ENCODE measurements at regions not wholly inside any gene's neighbourhood (a gene's known extent, or its start where the extent isn't known, plus 50 kb on each side); places are given as distances from the start of the nearest gene placed in this dataset.
A peak's percentile ranks its signal among the peaks of the same experiment; 100 is the strongest.

GRCh38 chr15:100764778-100765466 is 114.7 kb upstream of the ALDH1A3 start:
- Histone ChIP-seq H3K4me3 (ENCODE audit: low read depth in 1 of 3, low read length in 3 of 3) (no peak overlapping the region), H3K27ac (ENCODE audit: low read depth in 1 of 2, low read length in 2 of 2) (no peak overlapping the region), H3K9me3 (ENCODE audit: control insufficient read depth in 4 of 4, low read length in 3 of 4) (peaks cover 0 to 2% (median 0%) of the 10 kb centered on the region in 4 donors), H3K9ac (ENCODE audit: low read depth in 1 of 2, low read length in 2 of 2) (no peak overlapping the region), H3K36me3 (ENCODE audit: control insufficient read depth in 4 of 4, insufficient read depth in 3 of 4, low read depth in 1 of 4, low read length in 3 of 4) (no peaks in the 10 kb centered on the region), H3K4me1 (ENCODE audit: control insufficient read depth in 4 of 4, insufficient read depth in 4 of 4, low read length in 3 of 4) (no peaks in the 10 kb centered on the region), H3K27me3 (ENCODE audit: control insufficient read depth in 4 of 4, insufficient read depth in 4 of 4, low read length in 3 of 4) (peaks cover 0 to 5% (median 3%) of the 10 kb centered on the region in 4 donors)
- 84% methylated on average over 9 of the region's 9 CpGs for WGBS
- no peak for TF ChIP-seq GABPA (IDR thresholded peaks at IDR 0.05 in 1 of 2, conservative IDR thresholded peaks at IDR 0.05 in 1 of 2)
- no peak for TF ChIP-seq EGR1 (IDR thresholded peaks at IDR 0.05; ENCODE audit: low read depth in 2 of 2)
- TF ChIP-seq ZBTB33 (IDR thresholded peaks at IDR 0.05), result no peak
- no peak for TF ChIP-seq HNF4G (IDR thresholded peaks at IDR 0.05)
- TF ChIP-seq, protein P1, sequence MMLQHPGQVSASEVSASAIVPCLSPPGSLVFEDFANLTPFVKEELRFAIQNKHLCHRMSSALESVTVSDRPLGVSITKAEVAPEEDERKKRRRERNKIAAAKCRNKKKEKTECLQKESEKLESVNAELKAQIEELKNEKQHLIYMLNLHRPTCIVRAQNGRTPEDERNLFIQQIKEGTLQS (IDR thresholded peaks at IDR 0.05), result no peak
- TF ChIP-seq RAD21 (IDR thresholded peaks at IDR 0.05), result no peak
- no peak for TF ChIP-seq HNF4A (conservative IDR thresholded peaks at IDR 0.05)
- TF ChIP-seq YY1 (IDR thresholded peaks at IDR 0.05), result no peak
- no peak for TF ChIP-seq JUND (IDR thresholded peaks at IDR 0.05)
- TF ChIP-seq, protein P2, sequence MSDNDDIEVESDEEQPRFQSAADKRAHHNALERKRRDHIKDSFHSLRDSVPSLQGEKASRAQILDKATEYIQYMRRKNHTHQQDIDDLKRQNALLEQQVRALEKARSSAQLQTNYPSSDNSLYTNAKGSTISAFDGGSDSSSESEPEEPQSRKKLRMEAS (IDR thresholded peaks at IDR 0.05), result no peak
- no peak for TF ChIP-seq FOXA2 (IDR thresholded peaks at IDR 0.05)
- TF ChIP-seq, protein P3, sequence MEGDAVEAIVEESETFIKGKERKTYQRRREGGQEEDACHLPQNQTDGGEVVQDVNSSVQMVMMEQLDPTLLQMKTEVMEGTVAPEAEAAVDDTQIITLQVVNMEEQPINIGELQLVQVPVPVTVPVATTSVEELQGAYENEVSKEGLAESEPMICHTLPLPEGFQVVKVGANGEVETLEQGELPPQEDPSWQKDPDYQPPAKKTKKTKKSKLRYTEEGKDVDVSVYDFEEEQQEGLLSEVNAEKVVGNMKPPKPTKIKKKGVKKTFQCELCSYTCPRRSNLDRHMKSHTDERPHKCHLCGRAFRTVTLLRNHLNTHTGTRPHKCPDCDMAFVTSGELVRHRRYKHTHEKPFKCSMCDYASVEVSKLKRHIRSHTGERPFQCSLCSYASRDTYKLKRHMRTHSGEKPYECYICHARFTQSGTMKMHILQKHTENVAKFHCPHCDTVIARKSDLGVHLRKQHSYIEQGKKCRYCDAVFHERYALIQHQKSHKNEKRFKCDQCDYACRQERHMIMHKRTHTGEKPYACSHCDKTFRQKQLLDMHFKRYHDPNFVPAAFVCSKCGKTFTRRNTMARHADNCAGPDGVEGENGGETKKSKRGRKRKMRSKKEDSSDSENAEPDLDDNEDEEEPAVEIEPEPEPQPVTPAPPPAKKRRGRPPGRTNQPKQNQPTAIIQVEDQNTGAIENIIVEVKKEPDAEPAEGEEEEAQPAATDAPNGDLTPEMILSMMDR (IDR thresholded peaks at IDR 0.05; ENCODE audit: low read depth, low read length, missing input control), result no peak
- no peak for TF ChIP-seq SP1 (IDR thresholded peaks at IDR 0.05)
- no peak for DNase-seq (ENCODE audit: low spot score)

GRCh38 chr15:100765467-100766241 is 114.0 kb upstream of the ALDH1A3 start:
- Histone ChIP-seq H3K9ac (ENCODE audit: low read depth in 1 of 2, low read length in 2 of 2) (no peak overlapping the region), H3K9me3 (ENCODE audit: control insufficient read depth in 4 of 4, low read length in 3 of 4) (peaks cover 0 to 2% (median 0%) of the 10 kb centered on the region in 4 donors), H3K4me1 (ENCODE audit: control insufficient read depth in 4 of 4, insufficient read depth in 4 of 4, low read length in 3 of 4) (no peaks in the 10 kb centered on the region), H3K36me3 (ENCODE audit: control insufficient read depth in 4 of 4, insufficient read depth in 3 of 4, low read depth in 1 of 4, low read length in 3 of 4) (no peaks in the 10 kb centered on the region), H3K27ac (ENCODE audit: low read depth in 1 of 2, low read length in 2 of 2) (no peak overlapping the region), H3K27me3 (ENCODE audit: control insufficient read depth in 4 of 4, insufficient read depth in 4 of 4, low read length in 3 of 4) (peaks cover 0 to 5% (median 2%) of the 10 kb centered on the region in 4 donors), H3K4me3 (ENCODE audit: low read depth in 1 of 3, low read length in 3 of 3) (no peak overlapping the region)
- DNase-seq (ENCODE audit: low spot score), result peak; percentile 31
- 82% methylated on average over 24 of the region's 24 CpGs for WGBS
- TF ChIP-seq SP1 (IDR thresholded peaks at IDR 0.05) (no peak), RAD21 (IDR thresholded peaks at IDR 0.05) (no peak), ZBTB33 (IDR thresholded peaks at IDR 0.05) (no peak), RXRA (IDR thresholded peaks at IDR 0.05) (no peak), NR2F2 (IDR thresholded peaks at IDR 0.05) (no peak), EGR1 (IDR thresholded peaks at IDR 0.05; ENCODE audit: low read depth in 2 of 2) (no peak), TAF1 (conservative IDR thresholded peaks at IDR 0.05) (no peak), JUND (IDR thresholded peaks at IDR 0.05) (no peak)
- TF ChIP-seq, protein P1 (IDR thresholded peaks at IDR 0.05), result no peak
- TF ChIP-seq, protein P2 (IDR thresholded peaks at IDR 0.05), result no peak
- TF ChIP-seq, protein P4, sequence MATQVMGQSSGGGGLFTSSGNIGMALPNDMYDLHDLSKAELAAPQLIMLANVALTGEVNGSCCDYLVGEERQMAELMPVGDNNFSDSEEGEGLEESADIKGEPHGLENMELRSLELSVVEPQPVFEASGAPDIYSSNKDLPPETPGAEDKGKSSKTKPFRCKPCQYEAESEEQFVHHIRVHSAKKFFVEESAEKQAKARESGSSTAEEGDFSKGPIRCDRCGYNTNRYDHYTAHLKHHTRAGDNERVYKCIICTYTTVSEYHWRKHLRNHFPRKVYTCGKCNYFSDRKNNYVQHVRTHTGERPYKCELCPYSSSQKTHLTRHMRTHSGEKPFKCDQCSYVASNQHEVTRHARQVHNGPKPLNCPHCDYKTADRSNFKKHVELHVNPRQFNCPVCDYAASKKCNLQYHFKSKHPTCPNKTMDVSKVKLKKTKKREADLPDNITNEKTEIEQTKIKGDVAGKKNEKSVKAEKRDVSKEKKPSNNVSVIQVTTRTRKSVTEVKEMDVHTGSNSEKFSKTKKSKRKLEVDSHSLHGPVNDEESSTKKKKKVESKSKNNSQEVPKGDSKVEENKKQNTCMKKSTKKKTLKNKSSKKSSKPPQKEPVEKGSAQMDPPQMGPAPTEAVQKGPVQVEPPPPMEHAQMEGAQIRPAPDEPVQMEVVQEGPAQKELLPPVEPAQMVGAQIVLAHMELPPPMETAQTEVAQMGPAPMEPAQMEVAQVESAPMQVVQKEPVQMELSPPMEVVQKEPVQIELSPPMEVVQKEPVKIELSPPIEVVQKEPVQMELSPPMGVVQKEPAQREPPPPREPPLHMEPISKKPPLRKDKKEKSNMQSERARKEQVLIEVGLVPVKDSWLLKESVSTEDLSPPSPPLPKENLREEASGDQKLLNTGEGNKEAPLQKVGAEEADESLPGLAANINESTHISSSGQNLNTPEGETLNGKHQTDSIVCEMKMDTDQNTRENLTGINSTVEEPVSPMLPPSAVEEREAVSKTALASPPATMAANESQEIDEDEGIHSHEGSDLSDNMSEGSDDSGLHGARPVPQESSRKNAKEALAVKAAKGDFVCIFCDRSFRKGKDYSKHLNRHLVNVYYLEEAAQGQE (IDR thresholded peaks at IDR 0.05), result no peak

Measured in liver (tissue), 8 donors.